T-cell (primary cell): ENCODE measurements at regions not wholly inside any gene's neighbourhood (a gene's known extent, or its start where the extent isn't known, plus 50 kb on each side); places are given as distances from the start of the nearest gene placed in this dataset.

Experiments
- ATAC-seq, 4 experiments: fragments of 200-7000 bp in 3 of 4; fragments of 150-1000 bp in 1 of 4; cut with Tn5 transposase; replicated peaks in 1 of 4; 1 replicate in 3 of 4; 2 replicates in 1 of 4; pipeline ENCODE4 v1.10.0; 2021; ENCODE audit warnings: moderate library complexity in 3 of 4, mild to moderate bottlenecking in 2 of 4, moderate number of reproducible peaks in 1 of 4
- CTCF ChIA-PET, 2 donors: fragments of 300-600 bp; sonication (Branson Sonifier 250); formaldehyde crosslinking; loops; one replicate each; lab custom pipeline; 2022; ENCODE audit warnings: antibody characterized with exemption in 2 of 2; lab: Charles Lee
- POLR2A ChIA-PET, 2 donors: fragments of 300-600 bp; sonication (Branson Sonifier 250); formaldehyde crosslinking; loops; one replicate each; lab custom pipeline; 2022; ENCODE audit warnings: antibody characterized with exemption in 2 of 2; lab: Charles Lee
- DNase-seq, 35 experiments: peaks; one replicate each; pipeline versions ENCODE4 v3.0.0 to v3.0.0-alpha.2; 2013 to 2023
- H3K27ac ChIP-seq: one replicate; pipeline ENCODE4 v1.5.1; 2013; ENCODE audit warnings: low read length
- H3K27me3 ChIP-seq, 2 experiments: replicated peaks in 1 of 2; 1 replicate in 1 of 2; 2 replicates in 1 of 2; pipeline versions ENCODE4 v1.6.1 to v1.7.0; 2013; ENCODE audit warnings: low read length in 1 of 2, mixed read lengths in 1 of 2; ENCODE audit not compliant: control insufficient read depth in 2 of 2, insufficient read depth in 2 of 2; ENCODE audit errors: extremely low read depth in 1 of 2
- H3K36me3 ChIP-seq, 2 donors: 1 replicate in 1 of 2; 2 replicates in 1 of 2; pipeline versions ENCODE4 v1.6.1 to v1.7.0; 2013; ENCODE audit warnings: low read length in 1 of 2; ENCODE audit not compliant: control insufficient read depth in 2 of 2, insufficient read depth in 1 of 2; ENCODE audit errors: extremely low read depth in 1 of 2
- H3K4me1 ChIP-seq, 2 experiments: 1 replicate in 1 of 2; 2 replicates in 1 of 2; pipeline versions ENCODE4 v1.6.1 to v1.7.0; 2013; ENCODE audit warnings: low read length in 2 of 2, mixed read lengths in 1 of 2; ENCODE audit not compliant: insufficient read depth in 2 of 2, control insufficient read depth in 1 of 2; ENCODE audit errors: extremely low read depth in 1 of 2
- H3K4me3 ChIP-seq, 2 donors: 1 replicate in 1 of 2; 2 replicates in 1 of 2; pipeline versions ENCODE4 v1.5.1 to v1.7.0; 2013; ENCODE audit warnings: mild to moderate bottlenecking in 2 of 2, low read length in 1 of 2, moderate library complexity in 1 of 2; ENCODE audit not compliant: control insufficient read depth in 1 of 2; ENCODE audit errors: extremely low read depth in 1 of 2
- H3K9me3 ChIP-seq: 2 replicates; pipeline ENCODE4 v1.7.0; 2013
- H3K27ac Mint-ChIP-seq, 2 donors: one replicate each; pipeline ENCODE4 v1.8.0; 2020 to 2021; ENCODE audit warnings: mild to moderate bottlenecking in 2 of 2, mixed read lengths in 2 of 2
- H3K27me3 Mint-ChIP-seq, 2 donors: one replicate each; pipeline ENCODE4 v1.8.0; 2021 to 2022; ENCODE audit warnings: mixed read lengths in 2 of 2
- H3K36me3 Mint-ChIP-seq: one replicate; pipeline ENCODE4 v1.8.0; 2021; ENCODE audit warnings: mixed read lengths
- H3K4me1 Mint-ChIP-seq, 3 donors: one replicate each; pipeline ENCODE4 v1.8.0; 2020 to 2022; ENCODE audit warnings: mixed read lengths in 3 of 3, mild to moderate bottlenecking in 1 of 3
- H3K4me3 Mint-ChIP-seq, 3 donors: one replicate each; pipeline ENCODE4 v1.8.0; 2020 to 2022; ENCODE audit warnings: mild to moderate bottlenecking in 3 of 3, mixed read lengths in 3 of 3, moderate library complexity in 3 of 3
- H3K9me3 Mint-ChIP-seq, 3 donors: one replicate each; pipeline ENCODE4 v1.8.0; 2020 to 2022; ENCODE audit warnings: mixed read lengths in 3 of 3
- WGBS: methylation state at CpG from one replicate; pipeline ENCODE4 v1.1.5; 2013; ENCODE audit warnings: missing lambda C conversion rate; ENCODE audit not compliant: insufficient coverage; 5-methylcytosine and 5-hydroxymethylcytosine counted together

GRCh38 chr18:22300665-22301636 is 116.8 kb downstream of the CTAGE1 start:
- H3K36me3 Mint-ChIP-seq = no peaks in the 10 kb centered on the region
- ATAC-seq (no peak), DNase-seq (no peak)
- Histone ChIP-seq H3K36me3 (no peaks in the 10 kb centered on the region), H3K4me1 (no peaks in the 10 kb centered on the region), H3K27ac (no peak overlapping the region), H3K9me3 (no peaks in the 10 kb centered on the region), H3K27me3 (peaks cover 0 to 5% of the 10 kb centered on the region in 2 experiments), H3K4me3 (no peak overlapping the region)
- no peak overlapping the region for H3K4me3 Mint-ChIP-seq
- CTCF ChIA-PET = no interaction called here
- H3K9me3 Mint-ChIP-seq = peaks cover 0 to 4% (median 3%) of the 10 kb centered on the region in 3 donors
- peaks cover 2 to 21% of the 10 kb centered on the region in 2 donors for H3K27me3 Mint-ChIP-seq
- H3K4me1 Mint-ChIP-seq = no peaks in the 10 kb centered on the region
- no peak overlapping the region for H3K27ac Mint-ChIP-seq
- POLR2A ChIA-PET = no interaction called here
- WGBS = no CpG with 5 or more reads among the region's 10 CpGs

GRCh38 chr18:22297008-22297407 is 120.7 kb downstream of the CTAGE1 start:
- peaks cover 2 to 7% of the 10 kb centered on the region in 2 donors for H3K27me3 Mint-ChIP-seq
- H3K27ac ChIP-seq = no peak overlapping the region
- H3K4me3 Mint-ChIP-seq = no peak overlapping the region
- WGBS = 71% methylated on average over 2 of the region's 3 CpGs
- no peaks in the 10 kb centered on the region for H3K36me3 Mint-ChIP-seq
- POLR2A ChIA-PET = no interaction called here
- H3K9me3 Mint-ChIP-seq = peaks cover 0 to 4% (median 0%) of the 10 kb centered on the region in 3 donors
- no peak overlapping the region for H3K4me3 ChIP-seq
- no peaks in the 10 kb centered on the region for H3K4me1 Mint-ChIP-seq
- DNase-seq = no peak
- H3K36me3 ChIP-seq = no peaks in the 10 kb centered on the region
- CTCF ChIA-PET = no interaction called here
- H3K27me3 ChIP-seq = peaks cover 0 to 5% of the 10 kb centered on the region in 2 experiments
- no peak overlapping the region for H3K27ac Mint-ChIP-seq
- no peak for ATAC-seq
- no peaks in the 10 kb centered on the region for H3K4me1 ChIP-seq
- H3K9me3 ChIP-seq = no peaks in the 10 kb centered on the region

GRCh38 chr18:22296304-22296703 is 121.4 kb downstream of the CTAGE1 start:
- Histone ChIP-seq H3K27ac (no peak overlapping the region), H3K4me1 (no peaks in the 10 kb centered on the region), H3K36me3 (no peaks in the 10 kb centered on the region), H3K27me3 (peaks cover 0 to 5% of the 10 kb centered on the region in 2 experiments), H3K4me3 (no peak overlapping the region), H3K9me3 (no peaks in the 10 kb centered on the region)
- WGBS = no CpG with 5 or more reads among the region's 3 CpGs
- Mint-ChIP-seq H3K9me3 (peaks cover 0 to 4% (median 0%) of the 10 kb centered on the region in 3 donors), H3K4me3 (no peak overlapping the region), H3K4me1 (no peaks in the 10 kb centered on the region), H3K27ac (no peak overlapping the region), H3K36me3 (no peaks in the 10 kb centered on the region), H3K27me3 (peaks cover 0 to 2% of the 10 kb centered on the region in 2 donors)
- ChIA-PET POLR2A (no interaction called here), CTCF (no interaction called here)
- no peak for ATAC-seq
- DNase-seq = no peak

GRCh38 chr18:22293417-22293816 is 124.0 kb downstream of the GATA6 start:
- H3K9me3 ChIP-seq = no peaks in the 10 kb centered on the region
- H3K27me3 ChIP-seq = peaks cover 0 to 4% of the 10 kb centered on the region in 2 experiments
- DNase-seq = no peak
- Mint-ChIP-seq H3K9me3 (peaks cover 0 to 9% (median 0%) of the 10 kb centered on the region in 3 donors), H3K27me3 (peaks cover 0 to under 1% of the 10 kb centered on the region in 2 donors), H3K4me1 (no peaks in the 10 kb centered on the region), H3K4me3 (no peak overlapping the region), H3K36me3 (no peaks in the 10 kb centered on the region), H3K27ac (no peak overlapping the region)
- CTCF ChIA-PET = no interaction called here
- no peaks in the 10 kb centered on the region for H3K36me3 ChIP-seq
- H3K4me1 ChIP-seq = no peaks in the 10 kb centered on the region
- WGBS = no CpG with 5 or more reads among the region's 1 CpG
- POLR2A ChIA-PET = interaction anchor here in 1 of 2 donors (1.1 kb wide), 1 partner anchor 11 kb away, joined by 3 read pairs; no protein-coding TSS in a partner anchor
- H3K27ac ChIP-seq = no peak overlapping the region
- no peak overlapping the region for H3K4me3 ChIP-seq
- no peak for ATAC-seq

- DNase-seq = no peak
- Mint-ChIP-seq H3K4me3 (no peak overlapping the region), H3K4me1 (peaks cover 0 to 2% (median 0%) of the 10 kb centered on the region in 3 donors), H3K27ac (no peak overlapping the region), H3K9me3 (peaks cover 0 to 8% (median 6%) of the 10 kb centered on the region in 3 donors), H3K36me3 (no peaks in the 10 kb centered on the region), H3K27me3 (no peaks in the 10 kb centered on the region)
- H3K4me3 ChIP-seq = no peak overlapping the region
- H3K27ac ChIP-seq = no peak overlapping the region
- no CpG with 5 or more reads among the region's 1 CpG for WGBS
- CTCF ChIA-PET = no interaction called here
- H3K9me3 ChIP-seq = no peaks in the 10 kb centered on the region
- no peaks in the 10 kb centered on the region for H3K36me3 ChIP-seq
- no peak for ATAC-seq
- POLR2A ChIA-PET = no interaction called here
- no peaks in the 10 kb centered on the region for H3K4me1 ChIP-seq
- no peaks in the 10 kb centered on the region for H3K27me3 ChIP-seq
These were observed 120.6 kb downstream of the GATA6 start for GRCh38 chr18:22290004-22290403.

DNA sequence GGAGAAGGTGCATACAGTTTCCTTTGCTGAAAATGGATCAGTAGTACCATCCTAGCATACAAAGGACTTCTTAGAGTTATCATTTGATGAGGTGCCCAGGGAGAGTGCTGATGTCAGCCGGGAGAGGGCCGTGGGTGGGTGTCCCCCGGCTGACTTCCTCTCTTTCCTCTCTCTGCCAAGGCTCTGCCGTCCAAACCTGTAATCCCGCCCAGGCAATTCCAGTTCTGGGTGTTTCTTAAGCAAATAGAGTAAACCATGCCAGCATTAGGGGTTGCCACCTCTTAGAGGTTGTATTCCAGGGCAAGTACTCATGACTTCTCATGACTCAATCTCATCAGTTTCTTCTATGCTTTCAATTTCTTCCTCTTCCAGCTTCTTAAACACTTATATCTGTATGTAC is 117.2 kb downstream of the GATA6 start:
- Histone ChIP-seq H3K9me3 (no peaks in the 10 kb centered on the region), H3K27me3 (no peaks in the 10 kb centered on the region), H3K4me3 (no peak overlapping the region), H3K27ac (no peak overlapping the region), H3K4me1 (peaks cover 0 to 7% of the 10 kb centered on the region in 2 experiments), H3K36me3 (no peaks in the 10 kb centered on the region)
- CTCF ChIA-PET = no interaction called here
- WGBS = no CpG with 5 or more reads among the region's 5 CpGs
- DNase-seq (no peak), ATAC-seq (no peak)
- Mint-ChIP-seq H3K9me3 (peaks cover 0 to 8% (median 6%) of the 10 kb centered on the region in 3 donors), H3K4me3 (no peak overlapping the region), H3K36me3 (no peaks in the 10 kb centered on the region), H3K4me1 (peaks cover 0 to 16% (median 8%) of the 10 kb centered on the region in 3 donors), H3K27ac (no peak overlapping the region), H3K27me3 (no peaks in the 10 kb centered on the region)
- POLR2A ChIA-PET = no interaction called here
